GM21717 (cell line): ENCODE measurements at regions not wholly inside any gene's neighbourhood (a gene's known extent, or its start where the extent isn't known, plus 50 kb on each side); places are given as distances from the start of the nearest gene placed in this dataset.
"Not testable (repeated sequence)": the region's sequence is repeated elsewhere in the genome, so short reads cannot be mapped to it uniquely, and the experiment has no call there.

Source experiments
- ATAC-seq: cut with Tn5 transposase; IDR thresholded peaks from one replicate; pipeline ENCODE4 v1.9.1; 2021; ENCODE audit warnings: mild to moderate bottlenecking, moderate library complexity; ENCODE audit not compliant: unreplicated experiment

DNA sequence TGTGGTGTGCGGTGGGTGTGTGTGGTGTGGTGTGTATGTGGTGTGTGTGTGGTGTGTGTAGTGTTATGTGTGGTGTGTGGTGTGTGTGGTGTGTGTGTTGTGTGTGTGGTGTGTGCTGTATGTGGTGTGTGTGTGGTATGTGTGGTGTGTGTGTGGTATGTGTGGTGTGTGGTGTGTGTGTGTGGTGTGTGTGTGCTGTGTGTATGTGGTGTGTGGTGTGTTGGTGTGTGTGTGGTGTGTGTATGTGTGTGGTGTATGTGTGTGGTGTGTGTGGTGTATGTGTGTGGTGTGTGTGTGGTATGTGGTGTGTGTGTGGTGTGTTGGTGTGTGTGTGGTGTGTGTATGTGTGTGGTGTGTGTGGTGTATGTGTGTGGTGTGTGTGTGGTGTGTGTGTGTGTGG, 144.3 kb downstream of the HSD17B3 start:
- no peak for ATAC-seq

GRCh38 chr9:96156171-96156974, 145.6 kb downstream of the HSD17B3 start:
- no peak for ATAC-seq

DNA sequence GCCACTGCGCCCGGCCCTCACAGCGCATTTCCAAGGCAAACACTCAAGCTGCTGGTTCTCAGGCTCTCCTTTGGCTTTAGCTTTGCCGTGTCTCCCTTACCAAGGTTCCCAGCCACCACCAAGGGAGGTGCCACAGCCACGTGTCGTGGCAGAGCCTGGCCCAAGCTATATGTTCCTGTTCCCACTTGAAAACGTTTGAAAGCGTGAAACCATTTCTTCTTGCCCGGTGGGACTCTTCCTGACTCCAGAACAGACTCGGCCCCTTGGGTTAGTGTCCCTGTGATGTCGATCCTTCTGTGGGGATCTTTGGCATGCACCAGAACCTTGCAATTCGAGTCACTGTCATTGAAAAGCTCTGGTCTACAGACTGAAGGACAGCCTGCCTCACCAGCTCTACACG, 147.9 kb downstream of the HSD17B3 start:
- ATAC-seq, result no peak

- no peak for ATAC-seq
These were observed 149.4 kb downstream of the HSD17B3 start for GRCh38 chr9:96152550-96152949.

DNA sequence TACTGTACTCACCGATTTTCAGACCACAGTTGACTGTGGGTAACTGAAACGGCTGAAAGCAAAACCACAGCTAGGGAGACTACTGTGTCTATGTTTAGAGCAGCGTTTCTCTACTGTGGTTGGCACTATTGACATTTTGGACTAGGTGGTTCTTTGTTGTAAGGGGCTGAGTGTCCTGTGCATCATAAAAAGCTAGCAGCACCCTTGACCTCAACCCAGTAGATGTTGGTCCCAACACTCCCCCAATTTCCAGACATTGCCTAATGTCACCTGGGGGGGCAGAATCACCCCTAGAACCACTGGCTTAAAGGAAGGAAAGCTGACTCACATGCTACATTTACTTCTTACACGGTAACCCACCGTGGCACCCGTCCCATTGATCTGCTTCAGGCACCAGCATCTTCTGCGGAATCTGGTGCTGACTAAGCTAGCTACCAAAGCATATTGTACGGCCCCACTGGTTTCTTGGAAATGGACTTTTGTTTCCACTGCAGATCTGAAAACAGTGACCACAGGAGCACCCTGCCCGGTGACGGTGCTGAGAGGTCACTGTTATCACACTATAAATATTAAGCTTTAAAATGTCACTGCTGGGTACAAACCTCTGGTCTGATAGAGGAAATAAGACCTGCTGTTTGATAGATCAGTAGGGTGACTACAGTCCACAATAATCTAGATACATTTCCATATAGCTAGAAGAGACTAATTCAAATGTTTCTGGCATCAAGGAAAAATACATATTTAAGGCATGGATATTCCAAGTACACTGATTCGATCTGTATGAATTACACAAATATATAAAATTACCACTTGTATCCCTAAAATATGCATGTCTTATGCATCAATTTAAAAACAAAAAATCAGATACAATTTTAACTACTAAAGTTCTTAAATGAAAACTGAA, 151.4 kb downstream of the HSD17B3 start:
- ATAC-seq, result peak; percentile 87

- peak; percentile 55 for ATAC-seq
These were observed 152.3 kb downstream of the HSD17B3 start for GRCh38 chr9:96149533-96150280.

DNA sequence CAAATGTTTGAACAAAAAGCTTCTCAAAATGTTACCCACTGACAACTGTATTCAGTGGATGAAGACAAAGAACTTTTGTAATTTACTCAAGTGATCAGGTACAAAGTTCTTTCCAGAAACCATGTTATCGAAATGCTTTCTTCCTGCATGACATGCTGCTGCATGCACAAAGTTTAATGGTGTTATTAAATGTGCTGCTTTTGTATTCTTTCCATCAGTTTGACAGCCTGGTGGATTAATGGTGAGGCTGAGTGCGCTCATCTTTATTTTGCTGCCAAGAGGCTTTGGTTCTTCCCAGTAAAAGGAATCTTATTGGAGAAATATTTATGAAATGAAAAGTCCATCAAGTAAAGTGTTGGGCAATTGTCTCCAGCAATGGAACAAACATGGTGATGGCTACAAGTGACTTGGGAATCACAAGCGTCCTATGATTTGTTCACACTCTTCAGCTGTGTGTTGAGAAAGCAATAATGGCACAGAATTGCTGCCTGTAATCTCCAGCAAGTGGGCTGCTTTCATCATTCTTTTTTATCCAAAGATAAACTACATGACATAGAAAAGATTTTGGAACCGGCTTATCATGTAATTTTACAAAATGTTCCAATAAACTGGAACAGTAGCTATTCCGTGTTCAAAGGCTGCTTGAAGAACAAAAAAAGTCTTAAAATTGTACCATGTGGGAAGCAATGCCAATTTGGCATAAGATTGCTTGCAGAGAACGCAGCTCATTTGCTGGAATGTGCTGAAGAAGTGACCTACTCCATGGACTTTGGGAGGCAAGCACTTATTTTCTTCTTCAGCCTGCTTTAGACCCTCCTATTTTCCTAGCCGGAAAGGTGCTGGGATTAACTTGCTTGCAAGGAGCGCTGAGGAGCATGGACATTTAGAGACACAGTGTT, 153.1 kb downstream of the HSD17B3 start:
- ATAC-seq, result no peak

- ATAC-seq, result not testable (repeated sequence)
These were observed 154.9 kb downstream of the HSD17B3 start for GRCh38 chr9:96147029-96147428.

- ATAC-seq, result no peak
These were observed 160.3 kb downstream of the HSD17B3 start for GRCh38 chr9:96141666-96142065.

DNA sequence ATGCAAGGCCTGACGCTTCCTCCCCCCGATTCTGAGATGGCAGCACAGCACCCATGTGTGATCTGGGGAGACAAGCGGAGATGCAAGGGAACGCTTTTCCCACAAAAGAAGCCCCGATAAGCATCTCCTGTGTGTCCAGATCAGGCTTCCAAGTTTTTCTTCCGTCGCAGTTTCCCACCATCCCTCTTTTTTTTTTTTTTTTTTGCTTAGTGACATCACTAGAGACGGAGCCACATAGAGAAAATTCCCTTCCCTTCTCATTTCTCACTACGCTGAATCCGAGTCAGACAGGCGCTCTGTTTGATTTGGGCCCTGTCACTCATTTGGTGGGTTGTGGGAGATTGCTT, 160.9 kb downstream of the HSD17B3 start:
- ATAC-seq, result no peak

DNA sequence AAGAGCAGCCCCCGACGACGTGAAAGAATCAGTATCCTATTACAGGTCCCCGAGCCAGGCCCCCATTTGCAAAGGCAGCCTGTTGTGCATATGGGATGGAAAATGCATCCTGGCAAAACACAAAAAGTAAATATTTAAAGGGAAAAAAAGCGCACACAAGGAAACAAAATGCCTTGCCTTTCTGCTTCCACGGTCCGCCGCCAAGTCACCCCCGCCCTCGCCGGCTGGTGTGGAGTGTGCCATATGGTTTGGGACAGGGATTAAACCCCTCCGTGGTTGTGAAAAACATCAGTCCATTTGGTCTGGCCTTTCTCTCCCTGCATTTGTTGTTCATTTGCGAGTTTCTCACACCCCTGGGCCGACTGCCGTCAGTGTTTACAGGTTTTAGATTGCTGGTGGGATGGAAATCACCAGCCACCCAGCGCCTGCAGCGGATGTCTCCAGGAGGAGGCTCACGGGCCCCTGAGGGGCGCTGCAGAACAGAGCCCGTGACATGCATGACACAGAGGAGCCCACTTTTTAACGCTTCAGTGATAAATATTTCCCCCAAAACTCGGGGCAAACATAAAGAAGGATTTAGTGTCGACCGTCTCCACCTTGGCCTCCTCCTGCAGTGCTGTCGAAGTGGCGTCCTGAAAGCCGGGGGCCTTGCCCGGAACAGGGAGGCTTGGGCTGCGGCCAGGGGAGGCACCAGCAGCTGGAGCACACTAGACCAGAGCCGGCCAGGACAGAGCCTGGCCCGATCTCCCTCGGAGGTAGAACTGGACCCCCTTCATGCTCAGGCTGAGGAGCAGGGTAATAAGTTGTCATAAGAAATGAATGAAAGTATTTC, 161.5 kb downstream of the HSD17B3 start:
- ATAC-seq, result no peak

DNA sequence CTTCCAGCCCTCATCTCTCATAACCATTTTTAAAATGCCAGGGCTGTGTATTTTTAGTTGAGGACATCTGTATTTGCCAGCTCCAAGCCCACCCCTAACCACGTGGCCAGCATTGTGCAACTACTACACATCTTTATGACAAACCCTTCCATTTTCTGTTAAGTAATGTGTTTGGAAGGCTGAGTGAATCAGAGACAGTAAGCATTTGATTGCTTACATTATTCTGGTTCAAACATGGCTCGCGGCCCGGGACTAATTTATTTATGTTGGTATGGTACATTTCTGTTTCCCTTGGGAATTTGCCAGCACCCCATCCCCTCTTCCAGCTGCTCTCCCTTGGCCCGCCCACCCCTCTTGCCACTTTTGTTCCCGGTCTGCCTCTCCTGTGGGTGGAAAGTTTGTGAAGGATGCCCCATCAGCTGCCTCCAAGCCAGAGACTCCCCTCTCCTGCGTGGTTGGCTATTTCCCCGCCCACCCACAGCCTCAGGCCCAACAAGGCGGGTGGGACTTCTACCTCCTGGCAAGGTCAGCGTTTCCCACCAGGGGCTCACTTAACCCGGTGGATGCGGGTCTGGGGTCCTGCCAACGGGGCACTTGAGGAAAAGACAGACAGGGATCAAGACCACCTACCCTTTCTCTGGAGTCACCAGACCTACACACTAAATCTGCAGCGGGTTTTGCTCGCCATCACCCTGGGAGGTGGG, 162.2 kb downstream of the HSD17B3 start:
- ATAC-seq, result no peak

DNA sequence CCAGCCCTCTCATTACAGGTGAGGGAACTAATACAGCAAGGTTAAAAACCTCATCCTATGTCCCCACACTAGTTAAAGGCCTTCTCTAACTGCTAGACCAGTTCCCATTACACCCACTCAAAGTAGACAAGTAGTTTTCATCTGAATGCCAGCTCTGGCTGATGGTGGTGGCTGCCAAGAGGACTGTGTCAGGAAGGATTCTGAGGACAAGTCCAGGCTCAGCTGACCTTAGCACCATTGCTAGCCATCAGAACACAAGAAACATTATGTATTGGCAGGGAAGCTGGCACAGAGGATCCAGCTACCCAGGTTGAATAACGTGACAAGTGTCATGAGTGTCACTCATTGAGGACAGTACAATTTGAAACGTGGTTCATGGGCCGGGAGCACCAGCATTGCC, 163.4 kb downstream of the HSD17B3 start:
- ATAC-seq, result no peak

- peak; percentile 24 for ATAC-seq
These were observed 164.1 kb downstream of the HSD17B3 start for GRCh38 chr9:96137671-96138429.

- ATAC-seq, result peak; percentile 95
These were observed 164.8 kb downstream of the HSD17B3 start for GRCh38 chr9:96136992-96137670.

GRCh38 chr9:96135753-96136290, 166.2 kb downstream of the HSD17B3 start:
- ATAC-seq, result no peak

DNA sequence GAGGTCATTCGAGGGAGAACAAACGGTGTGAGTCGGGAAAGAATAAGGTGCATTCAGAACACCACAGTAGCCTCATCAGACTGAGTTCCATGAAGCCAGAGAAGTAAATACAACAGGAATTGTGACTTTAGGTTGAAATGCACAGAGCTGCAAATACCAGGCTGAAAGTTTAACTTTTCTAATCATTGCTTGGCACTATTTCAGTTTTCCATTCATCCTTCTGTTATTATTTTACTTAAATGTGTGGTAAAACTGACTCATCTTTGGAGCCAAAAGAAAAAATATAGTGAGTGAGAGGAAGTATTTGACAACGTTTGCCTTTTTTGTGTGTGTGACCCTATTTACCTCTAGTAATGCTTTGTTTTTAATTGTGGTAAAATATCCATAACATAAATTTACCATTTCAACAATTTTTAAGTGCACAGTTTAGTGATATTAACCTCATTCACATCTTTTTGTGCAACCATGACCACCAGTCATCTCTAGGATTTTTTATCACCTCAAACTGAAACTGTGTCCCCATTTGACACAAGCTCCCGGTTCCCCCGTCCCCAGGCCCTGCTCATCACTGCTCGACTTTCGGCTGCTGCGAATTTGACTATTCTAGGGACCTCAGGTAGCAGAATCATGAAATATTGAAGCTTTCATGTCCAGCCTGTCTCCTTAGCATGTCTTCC, 166.8 kb downstream of the HSD17B3 start:
- no peak for ATAC-seq
